ENCODE measurements at regions not wholly inside any gene's neighbourhood (a gene's known extent, or its start where the extent isn't known, plus 50 kb on each side); places are given as distances from the start of the nearest gene placed in this dataset.

DNA sequence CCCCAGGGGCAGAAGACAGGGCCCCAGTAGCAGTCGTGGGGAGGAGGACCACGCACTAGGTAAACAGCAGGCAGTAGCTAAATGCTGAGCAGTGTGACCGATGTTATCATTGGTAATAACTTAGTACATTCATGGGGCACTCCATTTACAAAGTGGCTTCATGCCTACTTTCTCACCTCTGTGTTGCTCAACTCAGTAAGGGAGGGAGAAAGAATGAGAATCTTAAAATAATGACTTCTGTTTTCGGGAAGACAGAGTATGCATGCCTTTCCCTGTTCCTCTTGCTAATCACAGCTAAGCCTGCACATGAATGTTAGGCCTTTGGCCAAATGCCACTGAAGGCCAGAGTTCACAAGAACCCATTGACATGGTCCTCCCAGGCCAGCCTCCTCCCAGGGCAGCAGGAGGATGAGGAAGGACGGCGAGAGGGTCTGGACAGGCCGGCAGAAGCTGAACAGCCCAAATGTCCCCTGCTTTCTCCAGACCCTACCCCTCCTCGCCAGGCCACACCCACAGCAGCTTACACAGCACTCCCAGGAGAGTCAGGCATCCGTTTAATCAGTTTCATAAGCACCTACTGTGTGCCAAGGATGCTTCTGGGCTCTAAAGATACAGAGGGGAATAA, 183.4 kb downstream of the ANKRD60 start (continued):
- TF ChIP-seq, protein P1, sequence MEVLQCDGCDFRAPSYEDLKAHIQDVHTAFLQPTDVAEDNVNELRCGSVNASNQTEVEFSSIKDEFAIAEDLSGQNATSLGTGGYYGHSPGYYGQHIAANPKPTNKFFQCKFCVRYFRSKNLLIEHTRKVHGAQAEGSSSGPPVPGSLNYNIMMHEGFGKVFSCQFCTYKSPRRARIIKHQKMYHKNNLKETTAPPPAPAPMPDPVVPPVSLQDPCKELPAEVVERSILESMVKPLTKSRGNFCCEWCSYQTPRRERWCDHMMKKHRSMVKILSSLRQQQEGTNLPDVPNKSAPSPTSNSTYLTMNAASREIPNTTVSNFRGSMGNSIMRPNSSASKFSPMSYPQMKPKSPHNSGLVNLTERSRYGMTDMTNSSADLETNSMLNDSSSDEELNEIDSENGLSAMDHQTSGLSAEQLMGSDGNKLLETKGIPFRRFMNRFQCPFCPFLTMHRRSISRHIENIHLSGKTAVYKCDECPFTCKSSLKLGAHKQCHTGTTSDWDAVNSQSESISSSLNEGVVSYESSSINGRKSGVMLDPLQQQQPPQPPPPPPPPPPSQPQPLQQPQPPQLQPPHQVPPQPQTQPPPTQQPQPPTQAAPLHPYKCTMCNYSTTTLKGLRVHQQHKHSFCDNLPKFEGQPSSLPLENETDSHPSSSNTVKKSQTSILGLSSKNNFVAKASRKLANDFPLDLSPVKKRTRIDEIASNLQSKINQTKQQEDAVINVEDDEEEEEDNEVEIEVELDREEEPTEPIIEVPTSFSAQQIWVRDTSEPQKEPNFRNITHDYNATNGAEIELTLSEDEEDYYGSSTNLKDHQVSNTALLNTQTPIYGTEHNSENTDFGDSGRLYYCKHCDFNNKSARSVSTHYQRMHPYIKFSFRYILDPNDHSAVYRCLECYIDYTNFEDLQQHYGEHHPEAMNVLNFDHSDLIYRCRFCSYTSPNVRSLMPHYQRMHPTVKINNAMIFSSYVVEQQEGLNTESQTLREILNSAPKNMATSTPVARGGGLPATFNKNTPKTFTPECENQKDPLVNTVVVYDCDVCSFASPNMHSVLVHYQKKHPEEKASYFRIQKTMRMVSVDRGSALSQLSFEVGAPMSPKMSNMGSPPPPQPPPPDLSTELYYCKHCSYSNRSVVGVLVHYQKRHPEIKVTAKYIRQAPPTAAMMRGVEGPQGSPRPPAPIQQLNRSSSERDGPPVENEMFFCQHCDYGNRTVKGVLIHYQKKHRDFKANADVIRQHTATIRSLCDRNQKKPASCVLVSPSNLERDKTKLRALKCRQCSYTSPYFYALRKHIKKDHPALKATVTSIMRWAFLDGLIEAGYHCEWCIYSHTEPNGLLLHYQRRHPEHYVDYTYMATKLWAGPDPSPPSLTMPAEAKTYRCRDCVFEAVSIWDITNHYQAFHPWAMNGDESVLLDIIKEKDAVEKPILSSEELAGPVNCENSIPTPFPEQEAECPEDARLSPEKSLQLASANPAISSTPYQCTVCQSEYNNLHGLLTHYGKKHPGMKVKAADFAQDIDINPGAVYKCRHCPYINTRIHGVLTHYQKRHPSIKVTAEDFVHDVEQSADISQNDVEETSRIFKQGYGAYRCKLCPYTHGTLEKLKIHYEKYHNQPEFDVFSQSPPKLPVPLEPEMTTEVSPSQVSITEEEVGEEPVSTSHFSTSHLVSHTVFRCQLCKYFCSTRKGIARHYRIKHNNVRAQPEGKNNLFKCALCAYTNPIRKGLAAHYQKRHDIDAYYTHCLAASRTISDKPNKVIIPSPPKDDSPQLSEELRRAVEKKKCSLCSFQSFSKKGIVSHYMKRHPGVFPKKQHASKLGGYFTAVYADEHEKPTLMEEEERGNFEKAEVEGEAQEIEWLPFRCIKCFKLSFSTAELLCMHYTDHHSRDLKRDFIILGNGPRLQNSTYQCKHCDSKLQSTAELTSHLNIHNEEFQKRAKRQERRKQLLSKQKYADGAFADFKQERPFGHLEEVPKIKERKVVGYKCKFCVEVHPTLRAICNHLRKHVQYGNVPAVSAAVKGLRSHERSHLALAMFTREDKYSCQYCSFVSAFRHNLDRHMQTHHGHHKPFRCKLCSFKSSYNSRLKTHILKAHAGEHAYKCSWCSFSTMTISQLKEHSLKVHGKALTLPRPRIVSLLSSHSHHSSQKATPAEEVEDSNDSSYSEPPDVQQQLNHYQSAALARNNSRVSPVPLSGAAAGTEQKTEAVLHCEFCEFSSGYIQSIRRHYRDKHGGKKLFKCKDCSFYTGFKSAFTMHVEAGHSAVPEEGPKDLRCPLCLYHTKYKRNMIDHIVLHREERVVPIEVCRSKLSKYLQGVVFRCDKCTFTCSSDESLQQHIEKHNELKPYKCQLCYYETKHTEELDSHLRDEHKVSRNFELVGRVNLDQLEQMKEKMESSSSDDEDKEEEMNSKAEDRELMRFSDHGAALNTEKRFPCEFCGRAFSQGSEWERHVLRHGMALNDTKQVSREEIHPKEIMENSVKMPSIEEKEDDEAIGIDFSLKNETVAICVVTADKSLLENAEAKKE (CRISPR knock-in tag; IDR thresholded peaks at IDR 0.05): no peak
- TF ChIP-seq ZNF114 (CRISPR knock-in tag; IDR thresholded peaks at IDR 0.05) (no peak), EZH2phosphoT487 (IDR thresholded peaks at IDR 0.05; ENCODE audit: unreplicated experiment) (no peak), POLR2AphosphoS5 (IDR thresholded peaks at IDR 0.05; ENCODE audit: low read depth) (no peak), JUNB (IDR thresholded peaks at IDR 0.05; ENCODE audit: unreplicated experiment) (no peak), EZH2 (IDR thresholded peaks at IDR 0.05; ENCODE audit: low read depth, unreplicated experiment) (no peak)
- TF ChIP-seq, protein P2, sequence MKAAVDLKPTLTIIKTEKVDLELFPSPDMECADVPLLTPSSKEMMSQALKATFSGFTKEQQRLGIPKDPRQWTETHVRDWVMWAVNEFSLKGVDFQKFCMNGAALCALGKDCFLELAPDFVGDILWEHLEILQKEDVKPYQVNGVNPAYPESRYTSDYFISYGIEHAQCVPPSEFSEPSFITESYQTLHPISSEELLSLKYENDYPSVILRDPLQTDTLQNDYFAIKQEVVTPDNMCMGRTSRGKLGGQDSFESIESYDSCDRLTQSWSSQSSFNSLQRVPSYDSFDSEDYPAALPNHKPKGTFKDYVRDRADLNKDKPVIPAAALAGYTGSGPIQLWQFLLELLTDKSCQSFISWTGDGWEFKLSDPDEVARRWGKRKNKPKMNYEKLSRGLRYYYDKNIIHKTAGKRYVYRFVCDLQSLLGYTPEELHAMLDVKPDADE (IDR thresholded peaks at IDR 0.05): no peak
- TF ChIP-seq, protein P3, sequence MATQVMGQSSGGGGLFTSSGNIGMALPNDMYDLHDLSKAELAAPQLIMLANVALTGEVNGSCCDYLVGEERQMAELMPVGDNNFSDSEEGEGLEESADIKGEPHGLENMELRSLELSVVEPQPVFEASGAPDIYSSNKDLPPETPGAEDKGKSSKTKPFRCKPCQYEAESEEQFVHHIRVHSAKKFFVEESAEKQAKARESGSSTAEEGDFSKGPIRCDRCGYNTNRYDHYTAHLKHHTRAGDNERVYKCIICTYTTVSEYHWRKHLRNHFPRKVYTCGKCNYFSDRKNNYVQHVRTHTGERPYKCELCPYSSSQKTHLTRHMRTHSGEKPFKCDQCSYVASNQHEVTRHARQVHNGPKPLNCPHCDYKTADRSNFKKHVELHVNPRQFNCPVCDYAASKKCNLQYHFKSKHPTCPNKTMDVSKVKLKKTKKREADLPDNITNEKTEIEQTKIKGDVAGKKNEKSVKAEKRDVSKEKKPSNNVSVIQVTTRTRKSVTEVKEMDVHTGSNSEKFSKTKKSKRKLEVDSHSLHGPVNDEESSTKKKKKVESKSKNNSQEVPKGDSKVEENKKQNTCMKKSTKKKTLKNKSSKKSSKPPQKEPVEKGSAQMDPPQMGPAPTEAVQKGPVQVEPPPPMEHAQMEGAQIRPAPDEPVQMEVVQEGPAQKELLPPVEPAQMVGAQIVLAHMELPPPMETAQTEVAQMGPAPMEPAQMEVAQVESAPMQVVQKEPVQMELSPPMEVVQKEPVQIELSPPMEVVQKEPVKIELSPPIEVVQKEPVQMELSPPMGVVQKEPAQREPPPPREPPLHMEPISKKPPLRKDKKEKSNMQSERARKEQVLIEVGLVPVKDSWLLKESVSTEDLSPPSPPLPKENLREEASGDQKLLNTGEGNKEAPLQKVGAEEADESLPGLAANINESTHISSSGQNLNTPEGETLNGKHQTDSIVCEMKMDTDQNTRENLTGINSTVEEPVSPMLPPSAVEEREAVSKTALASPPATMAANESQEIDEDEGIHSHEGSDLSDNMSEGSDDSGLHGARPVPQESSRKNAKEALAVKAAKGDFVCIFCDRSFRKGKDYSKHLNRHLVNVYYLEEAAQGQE (IDR thresholded peaks at IDR 0.05; ENCODE audit: unreplicated experiment): no peak
- TF ChIP-seq, protein P4, sequence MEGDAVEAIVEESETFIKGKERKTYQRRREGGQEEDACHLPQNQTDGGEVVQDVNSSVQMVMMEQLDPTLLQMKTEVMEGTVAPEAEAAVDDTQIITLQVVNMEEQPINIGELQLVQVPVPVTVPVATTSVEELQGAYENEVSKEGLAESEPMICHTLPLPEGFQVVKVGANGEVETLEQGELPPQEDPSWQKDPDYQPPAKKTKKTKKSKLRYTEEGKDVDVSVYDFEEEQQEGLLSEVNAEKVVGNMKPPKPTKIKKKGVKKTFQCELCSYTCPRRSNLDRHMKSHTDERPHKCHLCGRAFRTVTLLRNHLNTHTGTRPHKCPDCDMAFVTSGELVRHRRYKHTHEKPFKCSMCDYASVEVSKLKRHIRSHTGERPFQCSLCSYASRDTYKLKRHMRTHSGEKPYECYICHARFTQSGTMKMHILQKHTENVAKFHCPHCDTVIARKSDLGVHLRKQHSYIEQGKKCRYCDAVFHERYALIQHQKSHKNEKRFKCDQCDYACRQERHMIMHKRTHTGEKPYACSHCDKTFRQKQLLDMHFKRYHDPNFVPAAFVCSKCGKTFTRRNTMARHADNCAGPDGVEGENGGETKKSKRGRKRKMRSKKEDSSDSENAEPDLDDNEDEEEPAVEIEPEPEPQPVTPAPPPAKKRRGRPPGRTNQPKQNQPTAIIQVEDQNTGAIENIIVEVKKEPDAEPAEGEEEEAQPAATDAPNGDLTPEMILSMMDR (conservative IDR thresholded peaks at IDR 0.05; ENCODE audit: low read depth in 2 of 2): no peak
